ENCODE measurements at regions not wholly inside any gene's neighbourhood (a gene's known extent, or its start where the extent isn't known, plus 50 kb on each side); places are given as distances from the start of the nearest gene placed in this dataset.

DNA sequence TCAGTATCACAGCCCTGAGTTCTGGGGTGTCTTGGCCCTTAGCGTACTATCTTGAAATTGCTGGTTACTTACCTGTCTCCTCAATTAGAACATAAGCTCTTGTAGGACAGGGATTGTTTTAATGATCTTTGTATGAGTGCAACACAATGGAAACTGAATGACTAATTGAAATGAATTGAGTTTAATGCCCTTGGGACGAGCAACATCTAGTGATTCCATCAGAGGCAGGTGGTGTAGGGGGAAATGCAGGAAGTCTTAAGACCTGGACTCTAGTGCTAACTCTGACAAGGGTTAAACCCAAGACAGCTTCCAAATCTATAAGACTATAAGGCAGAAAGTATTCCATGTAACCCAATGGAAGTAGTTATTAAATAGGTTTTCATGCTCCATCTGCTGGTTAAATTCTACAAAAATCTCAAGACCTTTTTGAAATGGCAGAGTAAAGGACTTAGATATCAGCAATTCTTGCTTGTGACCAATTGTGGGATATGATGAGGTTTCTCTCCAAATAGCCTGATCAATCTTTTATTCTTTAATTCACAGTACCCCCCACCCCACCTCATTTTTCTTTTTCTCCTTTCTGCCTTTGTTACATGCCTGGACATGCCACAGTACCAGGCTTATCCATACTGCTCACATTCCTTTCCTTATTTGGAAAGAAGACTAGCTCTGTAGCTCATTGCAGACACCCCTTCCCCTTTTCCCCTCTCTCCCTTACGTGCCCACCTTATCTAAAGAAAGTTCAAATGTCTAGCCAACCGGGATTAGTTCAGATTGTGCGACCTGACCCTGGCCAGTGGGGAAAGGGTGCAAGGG, 340.8 kb downstream of the PAPSS1 start:
- no peaks in the 10 kb centered on the region for H3K9me2 ChIP-seq (ENCODE audit: insufficient read depth, low read length)
- no peaks in the 10 kb centered on the region for H3F3A ChIP-seq (ENCODE audit: insufficient read depth, low read length, poor library complexity, severe bottlenecking)
- no peak overlapping the region for H3K27ac ChIP-seq (ENCODE audit: low read length)
- TF ChIP-seq, protein P1, sequence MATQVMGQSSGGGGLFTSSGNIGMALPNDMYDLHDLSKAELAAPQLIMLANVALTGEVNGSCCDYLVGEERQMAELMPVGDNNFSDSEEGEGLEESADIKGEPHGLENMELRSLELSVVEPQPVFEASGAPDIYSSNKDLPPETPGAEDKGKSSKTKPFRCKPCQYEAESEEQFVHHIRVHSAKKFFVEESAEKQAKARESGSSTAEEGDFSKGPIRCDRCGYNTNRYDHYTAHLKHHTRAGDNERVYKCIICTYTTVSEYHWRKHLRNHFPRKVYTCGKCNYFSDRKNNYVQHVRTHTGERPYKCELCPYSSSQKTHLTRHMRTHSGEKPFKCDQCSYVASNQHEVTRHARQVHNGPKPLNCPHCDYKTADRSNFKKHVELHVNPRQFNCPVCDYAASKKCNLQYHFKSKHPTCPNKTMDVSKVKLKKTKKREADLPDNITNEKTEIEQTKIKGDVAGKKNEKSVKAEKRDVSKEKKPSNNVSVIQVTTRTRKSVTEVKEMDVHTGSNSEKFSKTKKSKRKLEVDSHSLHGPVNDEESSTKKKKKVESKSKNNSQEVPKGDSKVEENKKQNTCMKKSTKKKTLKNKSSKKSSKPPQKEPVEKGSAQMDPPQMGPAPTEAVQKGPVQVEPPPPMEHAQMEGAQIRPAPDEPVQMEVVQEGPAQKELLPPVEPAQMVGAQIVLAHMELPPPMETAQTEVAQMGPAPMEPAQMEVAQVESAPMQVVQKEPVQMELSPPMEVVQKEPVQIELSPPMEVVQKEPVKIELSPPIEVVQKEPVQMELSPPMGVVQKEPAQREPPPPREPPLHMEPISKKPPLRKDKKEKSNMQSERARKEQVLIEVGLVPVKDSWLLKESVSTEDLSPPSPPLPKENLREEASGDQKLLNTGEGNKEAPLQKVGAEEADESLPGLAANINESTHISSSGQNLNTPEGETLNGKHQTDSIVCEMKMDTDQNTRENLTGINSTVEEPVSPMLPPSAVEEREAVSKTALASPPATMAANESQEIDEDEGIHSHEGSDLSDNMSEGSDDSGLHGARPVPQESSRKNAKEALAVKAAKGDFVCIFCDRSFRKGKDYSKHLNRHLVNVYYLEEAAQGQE (IDR thresholded peaks at IDR 0.05; ENCODE audit: borderline replicate concordance) = no peak
- TF ChIP-seq RAD21 (conservative IDR thresholded peaks at IDR 0.05) (no peak), EP300 (conservative IDR thresholded peaks at IDR 0.05; ENCODE audit: poor library complexity, severe bottlenecking) (no peak)
- no peaks in the 10 kb centered on the region for H3K9me3 ChIP-seq (ENCODE audit: low read length)
- no peak overlapping the region for H2AFZ ChIP-seq (ENCODE audit: low read depth, low read length)
- no peak overlapping the region for H3K9ac ChIP-seq (ENCODE audit: low read length)
- no peak overlapping the region for H3K4me3 ChIP-seq (ENCODE audit: low read length)
- H3K4me2 ChIP-seq (ENCODE audit: low read length) = no peak overlapping the region
- H3K27me3 ChIP-seq (ENCODE audit: insufficient read depth, low read depth, low read length) = no peaks in the 10 kb centered on the region
- no peaks in the 10 kb centered on the region for H3K79me2 ChIP-seq (replicated peaks; ENCODE audit: insufficient read depth, low read length)
- no peaks in the 10 kb centered on the region for H3K36me3 ChIP-seq (ENCODE audit: insufficient read depth, low read length)
- no peaks in the 10 kb centered on the region for H4K20me1 ChIP-seq (ENCODE audit: insufficient read depth)

DNA sequence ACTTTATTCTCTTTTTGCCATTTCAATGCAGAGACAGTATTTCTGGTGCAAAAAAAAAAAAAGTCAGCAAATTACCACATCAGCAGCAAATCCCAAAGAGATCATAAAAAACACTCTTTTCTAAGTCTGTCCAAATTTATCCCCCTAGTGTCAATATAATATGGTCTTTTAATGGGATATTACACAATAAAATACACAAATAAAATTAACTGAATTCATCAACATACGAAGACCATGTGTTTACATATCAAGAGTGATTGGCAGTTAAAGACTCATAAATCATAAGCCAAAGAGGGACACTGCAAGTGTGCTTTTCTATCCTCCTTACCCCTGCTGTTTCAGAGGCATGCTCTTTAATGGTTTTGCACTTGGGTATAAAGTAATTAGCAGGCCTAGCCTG, 340.2 kb upstream of the DKK2 start:
- Histone ChIP-seq H3K36me3 (ENCODE audit: insufficient read depth, low read length) (no peaks in the 10 kb centered on the region), H3K9me2 (ENCODE audit: insufficient read depth, low read length) (no peaks in the 10 kb centered on the region), H3K9me3 (ENCODE audit: low read length) (no peaks in the 10 kb centered on the region), H2AFZ (ENCODE audit: low read depth, low read length) (no peak overlapping the region), H3K4me3 (ENCODE audit: low read length) (no peak overlapping the region), H4K20me1 (ENCODE audit: insufficient read depth) (no peaks in the 10 kb centered on the region), H3K79me2 (replicated peaks; ENCODE audit: insufficient read depth, low read length) (no peaks in the 10 kb centered on the region), H3F3A (ENCODE audit: insufficient read depth, low read length, poor library complexity, severe bottlenecking) (no peaks in the 10 kb centered on the region), H3K27ac (ENCODE audit: low read length) (no peak overlapping the region), H3K4me2 (ENCODE audit: low read length) (no peak overlapping the region), H3K27me3 (ENCODE audit: insufficient read depth, low read depth, low read length) (no peaks in the 10 kb centered on the region), H3K9ac (ENCODE audit: low read length) (no peak overlapping the region)
- no peak for TF ChIP-seq EZH2 (IDR thresholded peaks at IDR 0.05; ENCODE audit: borderline replicate concordance, insufficient read depth, low read length, poor library complexity, severe bottlenecking)
- TF ChIP-seq, protein P1 (IDR thresholded peaks at IDR 0.05; ENCODE audit: borderline replicate concordance) = no peak
- no peak for TF ChIP-seq POLR2AphosphoS5 (IDR thresholded peaks at IDR 0.05)
- no peak for TF ChIP-seq EP300 (conservative IDR thresholded peaks at IDR 0.05; ENCODE audit: poor library complexity, severe bottlenecking)
- TF ChIP-seq TAF1 (IDR thresholded peaks at IDR 0.05; ENCODE audit: low read depth) = no peak
- no peak for TF ChIP-seq MXI1 (conservative IDR thresholded peaks at IDR 0.05; ENCODE audit: poor library complexity, severe bottlenecking)
- no peak for TF ChIP-seq SMC3 (conservative IDR thresholded peaks at IDR 0.05; ENCODE audit: poor library complexity)
- TF ChIP-seq RAD21 (conservative IDR thresholded peaks at IDR 0.05) = no peak
- TF ChIP-seq, protein P2, sequence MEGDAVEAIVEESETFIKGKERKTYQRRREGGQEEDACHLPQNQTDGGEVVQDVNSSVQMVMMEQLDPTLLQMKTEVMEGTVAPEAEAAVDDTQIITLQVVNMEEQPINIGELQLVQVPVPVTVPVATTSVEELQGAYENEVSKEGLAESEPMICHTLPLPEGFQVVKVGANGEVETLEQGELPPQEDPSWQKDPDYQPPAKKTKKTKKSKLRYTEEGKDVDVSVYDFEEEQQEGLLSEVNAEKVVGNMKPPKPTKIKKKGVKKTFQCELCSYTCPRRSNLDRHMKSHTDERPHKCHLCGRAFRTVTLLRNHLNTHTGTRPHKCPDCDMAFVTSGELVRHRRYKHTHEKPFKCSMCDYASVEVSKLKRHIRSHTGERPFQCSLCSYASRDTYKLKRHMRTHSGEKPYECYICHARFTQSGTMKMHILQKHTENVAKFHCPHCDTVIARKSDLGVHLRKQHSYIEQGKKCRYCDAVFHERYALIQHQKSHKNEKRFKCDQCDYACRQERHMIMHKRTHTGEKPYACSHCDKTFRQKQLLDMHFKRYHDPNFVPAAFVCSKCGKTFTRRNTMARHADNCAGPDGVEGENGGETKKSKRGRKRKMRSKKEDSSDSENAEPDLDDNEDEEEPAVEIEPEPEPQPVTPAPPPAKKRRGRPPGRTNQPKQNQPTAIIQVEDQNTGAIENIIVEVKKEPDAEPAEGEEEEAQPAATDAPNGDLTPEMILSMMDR (IDR thresholded peaks at IDR 0.05; ENCODE audit: poor library complexity, severe bottlenecking) = no peak

Measured in neural cell (in vitro differentiated cells).